HCT116 (cell line): ENCODE measurements at regions not wholly inside any gene's neighbourhood (a gene's known extent, or its start where the extent isn't known, plus 50 kb on each side); places are given as distances from the start of the nearest gene placed in this dataset.
"Not testable (repeated sequence)": the region's sequence is repeated elsewhere in the genome, so short reads cannot be mapped to it uniquely, and the experiment has no call there.

ENCODE experiments used
- ATAC-seq: fragments of 200-7000 bp; cut with Tn5 transposase; 2 replicates; pipeline ENCODE4 v1.9.1; 2020; ENCODE audit warnings: mild to moderate bottlenecking, moderate library complexity
- BruUV-seq: library from RNA; stranded (reverse); fragments of 400-500 nt; replicated peaks from 2 replicates; lab custom pipeline; 2021; lab: Mats Ljungman, UMichigan
- CTCF ChIA-PET: fragments of 300-600 bp; sonication (Branson Sonifier 250); formaldehyde crosslinking; loops from one replicate; lab custom pipeline; 2021; ENCODE audit warnings: antibody characterized with exemption; lab: Charles Lee
- POLR2A ChIA-PET: fragments of 300-600, 350-600 bp; sonication (Branson Sonifier 250); formaldehyde crosslinking; loops from one replicate; lab custom pipeline; 2021; ENCODE audit warnings: antibody characterized with exemption; lab: Charles Lee
- RAD21 ChIA-PET, 2 experiments: fragments of 300-600 bp; sonication (Branson Sonifier 250); formaldehyde crosslinking; loops; one replicate each; lab custom pipeline; 2023; ENCODE audit warnings: low total read pairs in 2 of 2; ENCODE audit not compliant: uncharacterized antibody in 2 of 2, unreplicated experiment in 2 of 2, low non-redundant PET in 1 of 2; lab: Charles Lee
- DNase-seq: peaks from one replicate; pipeline ENCODE4 v3.0.0-alpha.2; 2010; ENCODE audit warnings: low read depth, low spot score
- H2AFZ ChIP-seq: fragments of 200-600 bp; shearing (Covaris generic), sonication (generic); 2 replicates; pipeline ENCODE4 v1.6.1; 2017; ENCODE audit warnings: low read depth, mixed run types, mixed read lengths, antibody characterized with exemption, low read length; ENCODE audit not compliant: poor library complexity, severe bottlenecking
- H3K27ac ChIP-seq: 2 replicates; pipeline ENCODE4 v1.5.1; 2012; ENCODE audit warnings: low read depth, low read length
- H3K27me3 ChIP-seq: fragments of 200-600 bp; sonication (generic); 2 replicates; pipeline ENCODE4 v1.6.1; 2016; ENCODE audit warnings: mixed run types, low read length, mixed read lengths; ENCODE audit not compliant: insufficient read depth
- H3K36me3 ChIP-seq, 2 experiments: fragments of 200-500 bp in 1 of 2; fragments of 200-600 bp in 1 of 2; sonication (Bioruptor generic) in 1 of 2; sonication (generic) in 1 of 2; 2 replicates each; pipeline versions ENCODE4 v1.5.1 to v1.6.1; 2014 to 2016; ENCODE audit warnings: low read length in 2 of 2, inconsistent platforms in 1 of 2, mixed read lengths in 1 of 2, mixed run types in 1 of 2; ENCODE audit not compliant: insufficient read depth in 2 of 2, control insufficient read depth in 1 of 2
- H3K4me1 ChIP-seq, 2 experiments: fragments of 200-600 bp in 1 of 2; sonication (generic) in 1 of 2; 2 replicates each; pipeline versions ENCODE4 v1.5.1 to v1.6.1; 2012 to 2017; ENCODE audit warnings: low read length in 2 of 2, inconsistent platforms in 1 of 2, mild to moderate bottlenecking in 1 of 2, mixed read lengths in 1 of 2, mixed run types in 1 of 2, moderate library complexity in 1 of 2; ENCODE audit not compliant: insufficient read depth in 2 of 2, control insufficient read depth in 1 of 2
- H3K4me2 ChIP-seq: fragments of 200-600 bp; sonication (generic); 2 replicates; pipeline ENCODE4 v1.6.1; 2017; ENCODE audit warnings: mixed run types, low read length, mixed read lengths
- H3K4me3 ChIP-seq, 2 experiments: fragments of 200-600 bp in 1 of 2; sonication (generic) in 1 of 2; replicated peaks in 1 of 2; 2 replicates each; pipeline ENCODE4 v1.5.1; 2011 to 2016; ENCODE audit warnings: low read length in 2 of 2, control low read depth in 1 of 2, low read depth in 1 of 2, mild to moderate bottlenecking in 1 of 2, mixed read lengths in 1 of 2, mixed run types in 1 of 2
- H3K79me2 ChIP-seq: fragments of 200-600 bp; sonication (generic); 2 replicates; pipeline ENCODE4 v1.6.1; 2017; ENCODE audit warnings: mild to moderate bottlenecking, mixed run types, low read length, moderate library complexity, mixed read lengths; ENCODE audit not compliant: insufficient read depth
- H3K9ac ChIP-seq: fragments of 200-600 bp; sonication (generic); 2 replicates; pipeline ENCODE4 v1.6.1; 2016; ENCODE audit warnings: low read length, mixed read lengths
- H3K9me2 ChIP-seq: fragments of 200-600 bp; sonication (generic), shearing (Covaris generic); 2 replicates; pipeline ENCODE4 v1.6.1; 2017; ENCODE audit warnings: mixed run types, mild to moderate bottlenecking, moderate library complexity; ENCODE audit not compliant: insufficient read depth
- H3K9me3 ChIP-seq, 2 experiments: fragments of 200-500 bp in 1 of 2; fragments of 200-600 bp in 1 of 2; sonication (Bioruptor generic) in 1 of 2; sonication (generic) in 1 of 2; 2 replicates each; pipeline ENCODE4 v1.6.1; 2014 to 2017; ENCODE audit warnings: low read length in 2 of 2, mixed read lengths in 2 of 2, inconsistent platforms in 1 of 2, low read depth in 1 of 2, mild to moderate bottlenecking in 1 of 2, mixed run types in 1 of 2, moderate library complexity in 1 of 2; ENCODE audit not compliant: control insufficient read depth in 1 of 2, insufficient read depth in 1 of 2
- H4K20me1 ChIP-seq: fragments of 200-600 bp; sonication (generic), shearing (Covaris generic); 2 replicates; pipeline ENCODE4 v1.6.1; 2017; ENCODE audit warnings: mixed run types, mild to moderate bottlenecking, moderate library complexity; ENCODE audit not compliant: insufficient read depth
- ATF3 ChIP-seq: IDR thresholded peaks from 2 replicates; pipeline ENCODE4 v1.6.1; 2012
- CTCF ChIP-seq, 3 experiments: fragments of 200-600 bp in 1 of 3; sonication (generic) in 1 of 3; IDR thresholded peaks in 2 of 3; conservative IDR thresholded peaks in 1 of 3; 2 replicates each; pipeline ENCODE4 v1.5.1; 2012 to 2017; ENCODE audit warnings: low read depth in 2 of 3, low read length in 2 of 3, antibody characterized with exemption in 1 of 3, borderline replicate concordance in 1 of 3, control low read depth in 1 of 3, mild to moderate bottlenecking in 1 of 3, mixed read lengths in 1 of 3, mixed run types in 1 of 3, moderate library complexity in 1 of 3; ENCODE audit not compliant: insufficient read depth in 1 of 3
- ELF1 ChIP-seq: IDR thresholded peaks from 2 replicates; pipeline ENCODE4 v1.6.1; 2012; ENCODE audit warnings: low read depth, borderline replicate concordance
- EZH2 ChIP-seq: fragments of 200-600 bp; sonication (generic); IDR thresholded peaks from 2 replicates; pipeline ENCODE4 v1.6.1; 2017; ENCODE audit warnings: antibody characterized with exemption, mixed run types
- EZH2phosphoT487 ChIP-seq: fragments of 200-600 bp; IDR thresholded peaks from 2 replicates; pipeline ENCODE4 v1.6.1; 2018; ENCODE audit warnings: antibody characterized with exemption, borderline replicate concordance
- FOSL1 ChIP-seq: IDR thresholded peaks from 2 replicates; pipeline ENCODE4 v1.6.1; 2012; ENCODE audit warnings: low read depth
- JUND ChIP-seq: IDR thresholded peaks from 2 replicates; pipeline ENCODE4 v1.6.1; 2012
- POLR2A ChIP-seq: IDR thresholded peaks from 2 replicates; pipeline ENCODE4 v1.7.0; 2011; ENCODE audit warnings: borderline replicate concordance; ENCODE audit not compliant: insufficient read depth, insufficient read length; ENCODE audit errors: extremely low read depth
- POLR2AphosphoS5 ChIP-seq: IDR thresholded peaks from 2 replicates; pipeline ENCODE4 v1.6.1; 2011; ENCODE audit warnings: mild to moderate bottlenecking, low read depth, low read length, moderate library complexity
- REST ChIP-seq: IDR thresholded peaks from 2 replicates; pipeline ENCODE4 v1.6.1; 2012; ENCODE audit warnings: low read depth
- SP1 ChIP-seq: IDR thresholded peaks from 2 replicates; pipeline ENCODE4 v1.6.1; 2012; ENCODE audit warnings: low read depth
- SRF ChIP-seq: IDR thresholded peaks from 2 replicates; pipeline ENCODE4 v1.6.1; 2012; ENCODE audit warnings: low read depth
- YY1 ChIP-seq: IDR thresholded peaks from 2 replicates; pipeline ENCODE4 v1.6.1; 2011; ENCODE audit warnings: low read length, low read depth, moderate library complexity, mild to moderate bottlenecking; ENCODE audit not compliant: insufficient replicate concordance; ENCODE audit errors: extremely low read depth
- ZFX ChIP-seq: fragments of 450-650 bp; IDR thresholded peaks from 2 replicates; pipeline ENCODE4 v1.6.1; 2017
- ZNF274 ChIP-seq: fragments of 200-500 bp; sonication (Bioruptor generic); IDR thresholded peaks from 2 replicates; pipeline ENCODE4 v1.6.1; 2014; ENCODE audit warnings: mild to moderate bottlenecking, low read depth, low read length, inconsistent platforms
- intact Hi-C: fragments of 100-400 bp; cut with micrococcal nuclease; formaldehyde crosslinking; loops from 2 replicates; pipeline ENCODE4 v1.10.0; 2022

- DNase-seq (no peak), ATAC-seq (no peak)
- no peaks in the 10 kb centered on the region for H3K79me2 ChIP-seq
- TF ChIP-seq EZH2 (no peak), CTCF (IDR thresholded peaks at IDR 0.05 in 2 of 3, conservative IDR thresholded peaks at IDR 0.05 in 1 of 3; ENCODE audit: borderline replicate concordance in 1 of 3, insufficient read depth in 1 of 3, low read depth in 2 of 3, low read length in 2 of 3) (no peak), ELF1 (no peak), SP1 (no peak), EZH2phosphoT487 (no peak), JUND (no peak), SRF (no peak), POLR2AphosphoS5 (no peak), REST (no peak), FOSL1 (no peak), ZFX (no peak), POLR2A (no peak), ATF3 (no peak), ZNF274 (no peak), YY1 (no peak)
- no peak overlapping the region for H3K27ac ChIP-seq
- BruUV-seq = no TSS peak
- H3K27me3 ChIP-seq = no peaks in the 10 kb centered on the region
- no peak overlapping the region for H3K4me3 ChIP-seq
- H2AFZ ChIP-seq = no peak overlapping the region
- H3K4me1 ChIP-seq = no peaks in the 10 kb centered on the region
- no peaks in the 10 kb centered on the region for H3K9me3 ChIP-seq
- POLR2A ChIA-PET = no interaction called here
- no peak overlapping the region for H3K4me2 ChIP-seq
- intact Hi-C loops = no loop called here
- CTCF ChIA-PET = no interaction called here
- no peaks in the 10 kb centered on the region for H3K36me3 ChIP-seq
- no peak overlapping the region for H3K9ac ChIP-seq
- RAD21 ChIA-PET = no interaction called here
- H3K9me2 ChIP-seq = no peaks in the 10 kb centered on the region
- H4K20me1 ChIP-seq = no peaks in the 10 kb centered on the region
These were observed 208.1 kb upstream of the IL1RAPL1 start for GRCh38 chrX:28379103-28379502.

GRCh38 chrX:28367649-28368048 lies 219.6 kb upstream of the IL1RAPL1 start:
- POLR2A ChIA-PET, intact Hi-C loops, ATAC-seq, H3K9me3 ChIP-seq, DNase-seq, CTCF ChIA-PET, H3K27ac ChIP-seq, H3K4me1 ChIP-seq, RAD21 ChIA-PET, H3K9ac ChIP-seq, H3K27me3 ChIP-seq, H3K79me2 ChIP-seq, H3K4me3 ChIP-seq, H3K9me2 ChIP-seq, H3K4me2 ChIP-seq, H4K20me1 ChIP-seq, H3K36me3 ChIP-seq, BruUV-seq, H2AFZ ChIP-seq: not testable (repeated sequence)
